HL-60 (cell line): ENCODE measurements at regions not wholly inside any gene's neighbourhood (a gene's known extent, or its start where the extent isn't known, plus 50 kb on each side); places are given as distances from the start of the nearest gene placed in this dataset.

Experiments used
- DNase-seq, 2 experiments: peaks; one replicate each; pipeline ENCODE4 v3.0.0-alpha.2; 2010 to 2020; ENCODE audit warnings: low read depth in 1 of 2, low spot score in 1 of 2
- H3K27ac ChIP-seq: fragments of 250-450 bp; sonication (Bioruptor Pico); replicated peaks from 2 replicates; pipeline ENCODE4 v1.5.1; 2020; ENCODE audit warnings: mild to moderate bottlenecking, moderate library complexity
- H3K27me3 ChIP-seq: fragments of 250-450 bp; sonication (Bioruptor Pico); 2 replicates; pipeline ENCODE4 v1.5.1; 2021; ENCODE audit warnings: mild to moderate bottlenecking, moderate library complexity; ENCODE audit not compliant: insufficient read depth, poor library complexity, severe bottlenecking
- H3K4me3 ChIP-seq: replicated peaks from 2 replicates; pipeline ENCODE4 v1.5.1; 2011; ENCODE audit warnings: mild to moderate bottlenecking, control low read depth, low read length; ENCODE audit not compliant: insufficient read depth
- GABPA ChIP-seq: IDR thresholded peaks from 2 replicates; pipeline ENCODE4 v1.6.1; 2012; ENCODE audit warnings: low read depth
- POLR2AphosphoS5 ChIP-seq: IDR thresholded peaks from 2 replicates; pipeline ENCODE4 v1.6.1; 2012; ENCODE audit warnings: low read depth
- SPI1 ChIP-seq: IDR thresholded peaks from 2 replicates; pipeline ENCODE4 v1.6.1; 2012; ENCODE audit warnings: low read depth, mild to moderate bottlenecking, borderline replicate concordance
- TF ChIP-seq, protein P1 (sequence below): IDR thresholded peaks from 2 replicates; pipeline ENCODE4 v1.6.1; 2012; ENCODE audit warnings: low read depth; ENCODE audit not compliant: insufficient replicate concordance
- TF ChIP-seq, protein P2 (sequence below): IDR thresholded peaks from one replicate; pipeline ENCODE4 v1.5.1; 2011; ENCODE audit warnings: low read length, control low read depth, inconsistent platforms; ENCODE audit not compliant: insufficient read depth

DNA sequence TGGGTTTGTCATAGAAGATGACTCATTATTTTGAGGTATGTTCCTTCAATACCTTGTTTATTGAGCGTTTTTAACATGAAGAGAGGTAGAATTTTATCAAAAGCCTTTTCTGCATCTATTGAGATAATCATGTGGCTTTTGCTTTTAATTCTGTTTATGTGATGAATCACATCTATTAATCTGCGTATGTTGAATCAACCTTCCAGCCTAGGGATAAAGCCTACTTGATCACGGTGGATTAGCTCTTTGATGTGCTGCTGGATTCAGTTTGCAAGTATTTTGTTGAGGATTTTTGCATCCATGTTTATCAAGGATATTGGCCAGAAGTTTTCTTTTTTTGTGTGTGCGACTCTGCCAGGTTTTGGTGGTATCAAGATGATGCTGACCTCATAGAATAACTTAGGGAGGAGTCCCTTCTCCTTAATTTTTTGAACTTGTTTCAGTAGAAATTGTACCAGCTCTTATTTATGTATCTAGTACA, 602.6 kb downstream of the SNAPC1 start:
- no peak for DNase-seq
- no peaks in the 10 kb centered on the region for H3K27me3 ChIP-seq
- no peak overlapping the region for H3K27ac ChIP-seq
- H3K4me3 ChIP-seq = no peak overlapping the region
- TF ChIP-seq, protein P1, sequence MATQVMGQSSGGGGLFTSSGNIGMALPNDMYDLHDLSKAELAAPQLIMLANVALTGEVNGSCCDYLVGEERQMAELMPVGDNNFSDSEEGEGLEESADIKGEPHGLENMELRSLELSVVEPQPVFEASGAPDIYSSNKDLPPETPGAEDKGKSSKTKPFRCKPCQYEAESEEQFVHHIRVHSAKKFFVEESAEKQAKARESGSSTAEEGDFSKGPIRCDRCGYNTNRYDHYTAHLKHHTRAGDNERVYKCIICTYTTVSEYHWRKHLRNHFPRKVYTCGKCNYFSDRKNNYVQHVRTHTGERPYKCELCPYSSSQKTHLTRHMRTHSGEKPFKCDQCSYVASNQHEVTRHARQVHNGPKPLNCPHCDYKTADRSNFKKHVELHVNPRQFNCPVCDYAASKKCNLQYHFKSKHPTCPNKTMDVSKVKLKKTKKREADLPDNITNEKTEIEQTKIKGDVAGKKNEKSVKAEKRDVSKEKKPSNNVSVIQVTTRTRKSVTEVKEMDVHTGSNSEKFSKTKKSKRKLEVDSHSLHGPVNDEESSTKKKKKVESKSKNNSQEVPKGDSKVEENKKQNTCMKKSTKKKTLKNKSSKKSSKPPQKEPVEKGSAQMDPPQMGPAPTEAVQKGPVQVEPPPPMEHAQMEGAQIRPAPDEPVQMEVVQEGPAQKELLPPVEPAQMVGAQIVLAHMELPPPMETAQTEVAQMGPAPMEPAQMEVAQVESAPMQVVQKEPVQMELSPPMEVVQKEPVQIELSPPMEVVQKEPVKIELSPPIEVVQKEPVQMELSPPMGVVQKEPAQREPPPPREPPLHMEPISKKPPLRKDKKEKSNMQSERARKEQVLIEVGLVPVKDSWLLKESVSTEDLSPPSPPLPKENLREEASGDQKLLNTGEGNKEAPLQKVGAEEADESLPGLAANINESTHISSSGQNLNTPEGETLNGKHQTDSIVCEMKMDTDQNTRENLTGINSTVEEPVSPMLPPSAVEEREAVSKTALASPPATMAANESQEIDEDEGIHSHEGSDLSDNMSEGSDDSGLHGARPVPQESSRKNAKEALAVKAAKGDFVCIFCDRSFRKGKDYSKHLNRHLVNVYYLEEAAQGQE = no peak
- no peak for TF ChIP-seq POLR2AphosphoS5
- TF ChIP-seq, protein P2, sequence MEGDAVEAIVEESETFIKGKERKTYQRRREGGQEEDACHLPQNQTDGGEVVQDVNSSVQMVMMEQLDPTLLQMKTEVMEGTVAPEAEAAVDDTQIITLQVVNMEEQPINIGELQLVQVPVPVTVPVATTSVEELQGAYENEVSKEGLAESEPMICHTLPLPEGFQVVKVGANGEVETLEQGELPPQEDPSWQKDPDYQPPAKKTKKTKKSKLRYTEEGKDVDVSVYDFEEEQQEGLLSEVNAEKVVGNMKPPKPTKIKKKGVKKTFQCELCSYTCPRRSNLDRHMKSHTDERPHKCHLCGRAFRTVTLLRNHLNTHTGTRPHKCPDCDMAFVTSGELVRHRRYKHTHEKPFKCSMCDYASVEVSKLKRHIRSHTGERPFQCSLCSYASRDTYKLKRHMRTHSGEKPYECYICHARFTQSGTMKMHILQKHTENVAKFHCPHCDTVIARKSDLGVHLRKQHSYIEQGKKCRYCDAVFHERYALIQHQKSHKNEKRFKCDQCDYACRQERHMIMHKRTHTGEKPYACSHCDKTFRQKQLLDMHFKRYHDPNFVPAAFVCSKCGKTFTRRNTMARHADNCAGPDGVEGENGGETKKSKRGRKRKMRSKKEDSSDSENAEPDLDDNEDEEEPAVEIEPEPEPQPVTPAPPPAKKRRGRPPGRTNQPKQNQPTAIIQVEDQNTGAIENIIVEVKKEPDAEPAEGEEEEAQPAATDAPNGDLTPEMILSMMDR = no peak
- no peak for TF ChIP-seq SPI1
- no peak for TF ChIP-seq GABPA

DNA sequence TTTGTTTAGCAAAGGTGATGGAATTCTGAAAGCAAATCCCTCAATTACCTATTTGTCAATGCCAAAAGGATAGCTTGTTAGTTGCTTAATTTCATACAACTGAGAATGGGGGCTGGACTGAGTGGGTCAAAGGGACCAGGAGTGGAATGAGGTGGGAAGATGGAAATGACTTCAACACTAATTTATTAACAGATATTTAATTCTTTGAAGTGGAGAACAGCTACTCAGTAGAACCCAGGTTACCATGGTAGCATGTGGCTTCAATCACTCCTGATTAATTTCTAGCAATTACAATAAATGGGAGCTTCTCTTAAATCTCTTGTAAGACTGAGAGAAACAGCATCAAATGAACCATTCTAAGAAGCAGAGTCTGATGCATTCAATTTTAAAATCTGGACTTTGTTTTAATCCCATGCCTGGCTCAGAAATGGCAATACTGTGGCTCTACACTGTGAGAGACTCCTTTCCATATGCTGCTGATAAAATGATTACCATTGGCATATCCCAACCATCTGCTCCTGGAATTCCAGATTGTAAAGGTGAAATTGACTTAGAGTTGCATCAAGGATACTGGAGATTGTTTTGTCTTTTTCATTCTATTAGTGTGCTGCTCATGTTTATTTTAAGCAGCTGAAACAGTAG, 607.8 kb downstream of the SNAPC1 start:
- Histone ChIP-seq H3K27ac (no peak overlapping the region), H3K27me3 (no peaks in the 10 kb centered on the region), H3K4me3 (no peak overlapping the region)
- TF ChIP-seq GABPA (no peak), SPI1 (no peak), POLR2AphosphoS5 (no peak)
- TF ChIP-seq, protein P2 = no peak
- TF ChIP-seq, protein P1 = no peak
- no peak for DNase-seq

DNA sequence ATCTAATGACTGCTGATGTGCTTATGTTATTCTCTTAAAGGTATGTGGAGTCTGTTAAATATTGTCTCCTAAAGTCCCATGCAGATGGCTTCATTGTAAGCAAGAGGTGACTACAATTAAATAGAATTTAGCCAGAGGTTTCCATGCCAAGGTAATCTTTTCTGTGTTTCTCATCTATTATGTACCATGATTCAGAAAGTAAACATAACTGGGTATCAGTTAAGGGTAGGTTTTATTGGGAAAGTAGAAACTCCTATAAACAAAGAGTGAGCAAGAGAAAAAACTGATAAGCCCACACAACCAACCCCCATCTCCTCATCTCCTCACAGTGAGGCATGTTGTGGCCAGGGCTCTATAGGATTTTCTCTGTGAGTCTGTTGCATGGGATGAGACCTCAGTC, 611.7 kb downstream of the SNAPC1 start:
- TF ChIP-seq SPI1 (no peak), GABPA (no peak), POLR2AphosphoS5 (no peak)
- TF ChIP-seq, protein P2 = no peak
- TF ChIP-seq, protein P1 = no peak
- no peak overlapping the region for H3K4me3 ChIP-seq
- no peak overlapping the region for H3K27ac ChIP-seq
- H3K27me3 ChIP-seq = no peaks in the 10 kb centered on the region
- no peak for DNase-seq
